ENCODE measurements at regions not wholly inside any gene's neighbourhood (a gene's known extent, or its start where the extent isn't known, plus 50 kb on each side); places are given as distances from the start of the nearest gene placed in this dataset.

GRCh38 chr9:106701611-106702010, 161.4 kb upstream of the ZNF462 start:
- no TSS peak for BruUV-seq (replicated peaks)
- intact Hi-C loops (cut with micrococcal nuclease; ENCODE audit: unreplicated experiment): no loop called here
- TF ChIP-seq, protein P1, sequence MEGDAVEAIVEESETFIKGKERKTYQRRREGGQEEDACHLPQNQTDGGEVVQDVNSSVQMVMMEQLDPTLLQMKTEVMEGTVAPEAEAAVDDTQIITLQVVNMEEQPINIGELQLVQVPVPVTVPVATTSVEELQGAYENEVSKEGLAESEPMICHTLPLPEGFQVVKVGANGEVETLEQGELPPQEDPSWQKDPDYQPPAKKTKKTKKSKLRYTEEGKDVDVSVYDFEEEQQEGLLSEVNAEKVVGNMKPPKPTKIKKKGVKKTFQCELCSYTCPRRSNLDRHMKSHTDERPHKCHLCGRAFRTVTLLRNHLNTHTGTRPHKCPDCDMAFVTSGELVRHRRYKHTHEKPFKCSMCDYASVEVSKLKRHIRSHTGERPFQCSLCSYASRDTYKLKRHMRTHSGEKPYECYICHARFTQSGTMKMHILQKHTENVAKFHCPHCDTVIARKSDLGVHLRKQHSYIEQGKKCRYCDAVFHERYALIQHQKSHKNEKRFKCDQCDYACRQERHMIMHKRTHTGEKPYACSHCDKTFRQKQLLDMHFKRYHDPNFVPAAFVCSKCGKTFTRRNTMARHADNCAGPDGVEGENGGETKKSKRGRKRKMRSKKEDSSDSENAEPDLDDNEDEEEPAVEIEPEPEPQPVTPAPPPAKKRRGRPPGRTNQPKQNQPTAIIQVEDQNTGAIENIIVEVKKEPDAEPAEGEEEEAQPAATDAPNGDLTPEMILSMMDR (IDR thresholded peaks at IDR 0.05; ENCODE audit: unreplicated experiment): no peak
- peaks cover 14% of the 10 kb centered on the region for H3K4me1 Mint-ChIP-seq (ENCODE audit: low read depth, unreplicated experiment)
- CTCF ChIA-PET: no interaction called here
- no peaks in the 10 kb centered on the region for H3K36me3 Mint-ChIP-seq (ENCODE audit: insufficient read depth, unreplicated experiment)
- H3K27me3 Mint-ChIP-seq (ENCODE audit: unreplicated experiment): no peaks in the 10 kb centered on the region
- DNase-seq: no peak
- H3K9me3 Mint-ChIP-seq (ENCODE audit: low read depth, unreplicated experiment): no peaks in the 10 kb centered on the region
- H3K27ac Mint-ChIP-seq (ENCODE audit: unreplicated experiment): no peak overlapping the region
- no peak overlapping the region for H3K4me3 Mint-ChIP-seq (ENCODE audit: low read depth, unreplicated experiment)

- intact Hi-C loops (cut with micrococcal nuclease; ENCODE audit: unreplicated experiment): no loop called here
Measured at GRCh38 chr9:106704056-106704615, 158.8 kb upstream of the ZNF462 start.

DNA sequence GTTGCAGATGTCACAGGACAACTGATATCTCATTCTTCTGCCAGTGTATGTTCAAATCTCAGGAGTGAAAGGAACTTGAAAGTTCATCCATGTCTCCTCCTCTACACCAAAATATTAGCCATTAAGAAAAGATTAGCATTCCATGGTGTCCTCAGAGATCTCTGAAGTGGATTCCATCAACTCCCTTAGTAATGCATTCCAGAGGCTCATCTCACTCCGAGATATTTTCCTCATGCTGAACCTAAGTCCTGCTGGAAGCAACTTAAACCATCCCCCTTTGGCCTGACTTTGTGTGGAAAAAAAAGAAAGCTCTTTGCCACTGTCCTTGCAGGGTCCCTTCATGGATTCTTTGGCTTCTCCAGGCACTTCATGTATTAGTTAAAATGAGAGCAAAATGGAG, 155.7 kb upstream of the ZNF462 start:
- Mint-ChIP-seq H3K4me1 (ENCODE audit: low read depth, unreplicated experiment) (no peaks in the 10 kb centered on the region), H3K4me3 (ENCODE audit: low read depth, unreplicated experiment) (no peak overlapping the region), H3K27me3 (ENCODE audit: unreplicated experiment) (no peaks in the 10 kb centered on the region), H3K36me3 (ENCODE audit: insufficient read depth, unreplicated experiment) (no peaks in the 10 kb centered on the region), H3K27ac (ENCODE audit: unreplicated experiment) (no peak overlapping the region), H3K9me3 (ENCODE audit: low read depth, unreplicated experiment) (no peaks in the 10 kb centered on the region)
- intact Hi-C loops (cut with micrococcal nuclease; ENCODE audit: unreplicated experiment): no loop called here
- no TSS peak for BruUV-seq (replicated peaks)
- TF ChIP-seq, protein P1 (IDR thresholded peaks at IDR 0.05; ENCODE audit: unreplicated experiment): no peak
- CTCF ChIA-PET: no interaction called here
- DNase-seq: no peak

More at GRCh38 chr9:106704056-106704615, 158.8 kb upstream of the ZNF462 start:
- H3K4me3 Mint-ChIP-seq (ENCODE audit: low read depth, unreplicated experiment): no peak overlapping the region
- no peaks in the 10 kb centered on the region for H3K27me3 Mint-ChIP-seq (ENCODE audit: unreplicated experiment)
- H3K9me3 Mint-ChIP-seq (ENCODE audit: low read depth, unreplicated experiment): no peaks in the 10 kb centered on the region
- H3K4me1 Mint-ChIP-seq (ENCODE audit: low read depth, unreplicated experiment): no peaks in the 10 kb centered on the region
- DNase-seq: no peak
- BruUV-seq (replicated peaks): no TSS peak
- CTCF ChIA-PET: no interaction called here
- H3K27ac Mint-ChIP-seq (ENCODE audit: unreplicated experiment): no peak overlapping the region
- no peaks in the 10 kb centered on the region for H3K36me3 Mint-ChIP-seq (ENCODE audit: insufficient read depth, unreplicated experiment)
- TF ChIP-seq, protein P1 (IDR thresholded peaks at IDR 0.05; ENCODE audit: unreplicated experiment): no peak

DNA sequence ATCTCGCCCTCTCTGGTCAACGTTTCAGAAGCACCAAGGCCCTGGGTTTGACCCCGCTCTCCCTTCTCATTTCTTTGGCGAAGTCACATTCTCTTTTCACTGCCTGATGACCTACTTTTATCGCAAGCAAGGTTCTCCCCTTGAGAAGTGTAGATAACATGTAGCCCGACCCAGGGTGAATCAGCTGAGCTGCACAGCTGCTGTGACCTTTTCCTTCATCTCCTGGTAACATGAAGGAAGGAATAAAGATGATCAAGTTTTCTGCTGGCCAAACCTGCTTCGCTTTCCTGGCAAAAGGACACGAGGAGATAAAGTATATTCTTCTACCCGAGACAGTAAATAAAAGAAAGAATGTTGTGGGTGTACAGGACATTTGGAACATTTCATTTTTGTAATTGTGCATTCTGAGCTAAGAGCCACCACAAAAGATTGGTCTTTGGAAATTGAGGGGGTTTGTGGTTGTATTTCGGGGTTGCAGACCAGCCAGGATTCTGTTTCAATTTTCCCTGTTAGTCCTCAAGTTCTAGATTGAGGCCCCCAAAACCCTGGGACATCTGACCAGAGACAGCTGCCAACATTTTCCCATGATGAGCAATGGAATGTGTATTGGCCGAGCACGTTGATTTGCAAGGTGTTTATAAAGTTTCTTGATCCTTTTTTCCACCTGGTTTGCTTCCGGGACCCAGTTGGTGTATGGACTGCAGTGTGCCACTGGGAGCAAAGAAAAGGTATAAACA, 155.1 kb upstream of the ZNF462 start:
- CTCF ChIA-PET: no interaction called here

More for the DNA sequence above, 155.1 kb upstream of the ZNF462 start:
- Mint-ChIP-seq H3K27me3 (ENCODE audit: unreplicated experiment) (no peaks in the 10 kb centered on the region), H3K4me3 (ENCODE audit: low read depth, unreplicated experiment) (no peak overlapping the region), H3K9me3 (ENCODE audit: low read depth, unreplicated experiment) (no peaks in the 10 kb centered on the region), H3K4me1 (ENCODE audit: low read depth, unreplicated experiment) (no peaks in the 10 kb centered on the region), H3K36me3 (ENCODE audit: insufficient read depth, unreplicated experiment) (no peaks in the 10 kb centered on the region), H3K27ac (ENCODE audit: unreplicated experiment) (no peak overlapping the region)
- TF ChIP-seq, protein P1 (IDR thresholded peaks at IDR 0.05; ENCODE audit: unreplicated experiment): no peak
- intact Hi-C loops (cut with micrococcal nuclease; ENCODE audit: unreplicated experiment): no loop called here
- no TSS peak for BruUV-seq (replicated peaks)
- DNase-seq: no peak
